MCF 10A (cell line): ENCODE measurements at regions not wholly inside any gene's neighbourhood (a gene's known extent, or its start where the extent isn't known, plus 50 kb on each side); places are given as distances from the start of the nearest gene placed in this dataset.

Experiments
- BruUV-seq: library from RNA; stranded (reverse); fragments of 400-500 nt; replicated peaks from 2 replicates; lab custom pipeline; 2021; lab: Mats Ljungman, UMichigan
- CTCF ChIA-PET: fragments of 300-600 bp; sonication (Branson Sonifier 250); formaldehyde crosslinking; extraction: SDS; loops from one replicate; lab custom pipeline; 2021; ENCODE audit warnings: antibody characterized with exemption, inconsistent platforms; lab: Yijun Ruan, JAX
- POLR2A ChIA-PET: fragments of 300-600, 350-650 bp; sonication (Branson Sonifier 250); formaldehyde crosslinking; extraction: SDS; loops from one replicate; lab custom pipeline; 2020; ENCODE audit warnings: antibody characterized with exemption, inconsistent platforms; lab: Yijun Ruan, JAX
- DNase-seq: peaks from one replicate; pipeline ENCODE4 v3.0.0-alpha.2; 2018; ENCODE audit not compliant: unreplicated experiment
- H3K27ac Mint-ChIP-seq: one replicate; pipeline ENCODE4 v1.8.0; 2022; ENCODE audit warnings: mild to moderate bottlenecking, low read depth, mixed read lengths; ENCODE audit not compliant: unreplicated experiment
- H3K27me3 Mint-ChIP-seq: one replicate; pipeline ENCODE4 v1.8.0; 2022; ENCODE audit warnings: mixed read lengths; ENCODE audit not compliant: insufficient read depth, unreplicated experiment
- H3K36me3 Mint-ChIP-seq: one replicate; pipeline ENCODE4 v1.8.0; 2022; ENCODE audit warnings: mild to moderate bottlenecking, moderate library complexity, mixed read lengths; ENCODE audit not compliant: insufficient read depth, unreplicated experiment
- H3K4me1 Mint-ChIP-seq: one replicate; pipeline ENCODE4 v1.8.0; 2022; ENCODE audit warnings: mixed read lengths; ENCODE audit not compliant: insufficient read depth, unreplicated experiment
- H3K4me3 Mint-ChIP-seq: one replicate; pipeline ENCODE4 v1.8.0; 2022; ENCODE audit warnings: mild to moderate bottlenecking, moderate library complexity, mixed read lengths; ENCODE audit not compliant: unreplicated experiment
- H3K9me3 Mint-ChIP-seq: one replicate; pipeline ENCODE4 v1.8.0; 2022; ENCODE audit warnings: mixed read lengths; ENCODE audit not compliant: unreplicated experiment
- CTCF ChIP-seq: fragments of 200-600 bp; IDR thresholded peaks from one replicate; pipeline ENCODE4 v1.8.0; 2022; ENCODE audit warnings: antibody characterized with exemption, mild to moderate bottlenecking; ENCODE audit not compliant: unreplicated experiment
- intact Hi-C: fragments of 100-400 bp; cut with micrococcal nuclease; formaldehyde crosslinking; loops from 2 replicates; pipeline ENCODE4 v1.14.1; 2022

GRCh38 chr10:118820326-118821116 is 65.8 kb upstream of the CACUL1 start:
- POLR2A ChIA-PET: interaction anchor here (0.9 kb wide), 1 partner anchor 10 kb away, joined by 3 read pairs; no protein-coding TSS in a partner anchor
- no peak for DNase-seq
- CTCF ChIA-PET: no interaction called here
- intact Hi-C loops: no loop called here
- H3K4me1 Mint-ChIP-seq: peaks cover 8% of the 10 kb centered on the region
- no peaks in the 10 kb centered on the region for H3K36me3 Mint-ChIP-seq
- BruUV-seq: no TSS peak
- H3K4me3 Mint-ChIP-seq: no peak overlapping the region
- TF ChIP-seq CTCF: no peak
- H3K27ac Mint-ChIP-seq: no peak overlapping the region
- H3K27me3 Mint-ChIP-seq: no peaks in the 10 kb centered on the region
- no peaks in the 10 kb centered on the region for H3K9me3 Mint-ChIP-seq

GRCh38 chr10:118823256-118823907 is 68.6 kb upstream of the CACUL1 start:
- H3K4me1 Mint-ChIP-seq: peaks cover 8% of the 10 kb centered on the region
- BruUV-seq: no TSS peak
- no peak for TF ChIP-seq CTCF
- CTCF ChIA-PET: interaction anchor here (1.5 kb wide), 1 partner anchor 12 kb away, joined by 8 read pairs; no protein-coding TSS in a partner anchor
- POLR2A ChIA-PET: interaction anchor here (0.6 kb wide), 1 partner anchor 46 kb away, joined by 4 read pairs; no protein-coding TSS in a partner anchor
- no peaks in the 10 kb centered on the region for H3K36me3 Mint-ChIP-seq
- no peak overlapping the region for H3K4me3 Mint-ChIP-seq
- DNase-seq: no peak
- H3K9me3 Mint-ChIP-seq: no peaks in the 10 kb centered on the region
- intact Hi-C loops: no loop called here
- no peaks in the 10 kb centered on the region for H3K27me3 Mint-ChIP-seq
- H3K27ac Mint-ChIP-seq: no peak overlapping the region

GRCh38 chr10:118827053-118827452 is 72.3 kb upstream of the CACUL1 start:
- Mint-ChIP-seq H3K4me3 (no peak overlapping the region), H3K36me3 (no peaks in the 10 kb centered on the region), H3K27ac (no peak overlapping the region), H3K4me1 (peaks cover 8% of the 10 kb centered on the region), H3K9me3 (no peaks in the 10 kb centered on the region), H3K27me3 (no peaks in the 10 kb centered on the region)
- BruUV-seq: no TSS peak
- ChIA-PET CTCF (interaction anchor here (0.6 to 2.0 kb wide), 7 partner anchors 9 to 191 kb away, joined by 3 to 8 read pairs (median 4); no protein-coding TSS in a partner anchor), POLR2A (no interaction called here)
- DNase-seq: no peak
- intact Hi-C loops: no loop called here
- no peak for TF ChIP-seq CTCF

GRCh38 chr10:118827466-118828155 is 72.8 kb upstream of the CACUL1 start:
- CTCF ChIA-PET: interaction anchor here (0.6 to 2.0 kb wide), 12 partner anchors 9 to 965 kb away, joined by 3 to 8 read pairs (median 4); no protein-coding TSS in a partner anchor
- Mint-ChIP-seq H3K36me3 (no peaks in the 10 kb centered on the region), H3K27me3 (no peaks in the 10 kb centered on the region), H3K9me3 (no peaks in the 10 kb centered on the region), H3K27ac (no peak overlapping the region), H3K4me3 (no peak overlapping the region), H3K4me1 (peaks cover 8% of the 10 kb centered on the region)
- peak; percentile 31 for TF ChIP-seq CTCF
- POLR2A ChIA-PET: no interaction called here
- no TSS peak for BruUV-seq
- no peak for DNase-seq
- intact Hi-C loops: no loop called here
